DOHH2 (cell line): ENCODE measurements at regions not wholly inside any gene's neighbourhood (a gene's known extent, or its start where the extent isn't known, plus 50 kb on each side); places are given as distances from the start of the nearest gene placed in this dataset.

Experiments used
- CTCF ChIP-seq: fragments of 200-600 bp; sonication (generic); IDR thresholded peaks from one replicate; pipeline ENCODE4 v1.5.1; 2014; ENCODE audit warnings: antibody characterized with exemption, mild to moderate bottlenecking, low read depth, low read length; ENCODE audit not compliant: poor library complexity, severe bottlenecking
- EZH2phosphoT487 ChIP-seq: fragments of 200-600 bp; sonication (generic); IDR thresholded peaks from 2 replicates; pipeline ENCODE4 v1.6.1; 2017; ENCODE audit warnings: borderline replicate concordance, mild to moderate bottlenecking, antibody characterized with exemption, low read length, moderate library complexity, mixed read lengths

DNA sequence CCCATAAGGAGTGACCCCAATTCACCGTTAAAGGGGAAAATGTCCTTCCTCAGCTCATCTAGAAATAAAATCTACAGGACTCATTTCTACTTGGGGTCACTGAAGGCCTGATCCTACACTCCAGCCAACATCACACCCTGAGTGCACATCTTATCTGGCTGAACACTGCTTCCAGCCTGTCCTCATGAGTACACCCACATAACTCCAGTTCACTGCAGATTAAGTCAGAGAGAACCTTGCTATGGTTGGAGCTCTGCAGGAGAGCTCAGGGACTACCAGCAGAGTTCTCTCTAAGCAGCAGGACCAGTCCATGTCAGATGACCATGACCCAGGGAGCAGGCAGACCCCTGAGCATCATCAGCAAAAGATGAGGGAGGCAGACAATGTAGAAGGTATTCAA is 126.9 kb upstream of the MAP3K1 start:
- TF ChIP-seq CTCF (no peak), EZH2phosphoT487 (no peak)
